NCI-H526 treated with DMSO at 0.1 percent for 48 hours (cell line): ENCODE measurements at regions not wholly inside any gene's neighbourhood (a gene's known extent, or its start where the extent isn't known, plus 50 kb on each side); places are given as distances from the start of the nearest gene placed in this dataset.

Experiments used
- DNase-seq: peaks from one replicate; lab custom pipeline; 2025; lab: John Stamatoyannopoulos, UW

GRCh38 chr1:87437663-87438295 is 109.1 kb downstream of the LMO4 start:
- DNase-seq = no peak

DNA sequence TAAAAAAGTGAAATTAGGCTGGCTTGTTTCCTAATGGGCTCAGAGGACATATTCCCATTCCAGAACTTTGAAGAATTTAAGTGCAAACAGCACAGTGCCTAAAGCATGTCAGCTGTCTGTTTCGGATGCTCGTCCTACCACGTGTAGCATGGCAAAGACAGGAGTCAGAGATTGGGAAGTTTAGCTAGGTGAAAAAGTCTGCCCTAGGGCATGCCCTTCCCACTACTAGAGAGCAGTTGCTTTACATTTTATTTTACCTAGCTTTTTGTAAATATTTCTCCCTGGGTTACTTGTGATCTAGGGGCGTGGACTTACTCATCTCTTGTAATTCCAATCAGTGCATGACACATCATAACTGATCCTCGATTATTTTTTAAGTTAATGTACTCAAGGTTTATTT is 111.1 kb downstream of the LMO4 start:
- DNase-seq = no peak

GRCh38 chr1:87449348-87449963 is 120.8 kb downstream of the LMO4 start:
- DNase-seq = no peak

DNA sequence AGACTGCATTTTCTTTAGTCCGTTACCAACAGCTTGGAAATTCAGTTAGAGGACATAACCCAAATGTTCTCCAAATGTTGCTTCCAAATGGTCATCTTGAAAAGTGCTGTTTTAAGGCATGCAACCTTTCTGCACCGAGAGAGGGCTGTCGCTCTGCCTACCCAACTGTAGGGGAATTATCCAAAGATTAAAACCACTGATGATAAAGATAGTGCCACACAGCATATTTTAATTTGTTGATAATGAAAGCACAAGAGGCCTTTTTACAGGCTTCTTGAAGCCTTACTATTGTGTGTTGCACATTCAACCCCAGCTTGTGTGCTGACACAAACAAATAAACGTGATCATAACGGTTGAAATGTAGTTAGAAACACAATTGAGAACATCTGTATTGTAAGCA is 121.5 kb downstream of the LMO4 start:
- no peak for DNase-seq

DNA sequence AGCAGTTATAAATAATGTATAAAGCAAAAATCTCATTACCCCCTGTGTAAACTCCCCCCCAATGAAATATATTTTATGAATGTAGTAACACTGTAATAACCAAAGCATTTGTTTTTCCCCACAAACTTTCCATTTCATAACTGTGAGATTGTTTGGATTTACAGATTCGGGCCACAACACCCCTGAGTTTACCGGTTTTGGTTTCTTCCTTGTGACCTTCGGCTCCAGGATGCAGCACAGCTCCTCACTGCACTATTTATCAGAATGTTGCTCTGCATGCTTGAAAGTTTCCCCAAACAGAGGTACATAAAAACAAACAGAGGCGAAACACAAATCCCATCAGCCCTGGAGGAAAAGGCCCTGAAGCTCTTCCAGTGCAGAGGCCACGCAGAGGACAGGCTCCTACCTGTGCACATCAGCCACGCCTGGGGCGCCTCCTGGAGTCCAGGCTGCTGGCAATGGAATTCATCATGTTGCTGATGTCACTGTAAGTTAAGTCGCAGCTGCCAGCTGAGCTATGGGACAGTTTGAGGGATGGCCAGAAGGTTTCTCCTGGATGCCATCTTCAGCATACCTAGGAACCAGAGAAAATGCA is 122.0 kb downstream of the LMO4 start:
- no peak for DNase-seq

- no peak for DNase-seq
These were observed 122.7 kb downstream of the LMO4 start for GRCh38 chr1:87451229-87451920.

DNA sequence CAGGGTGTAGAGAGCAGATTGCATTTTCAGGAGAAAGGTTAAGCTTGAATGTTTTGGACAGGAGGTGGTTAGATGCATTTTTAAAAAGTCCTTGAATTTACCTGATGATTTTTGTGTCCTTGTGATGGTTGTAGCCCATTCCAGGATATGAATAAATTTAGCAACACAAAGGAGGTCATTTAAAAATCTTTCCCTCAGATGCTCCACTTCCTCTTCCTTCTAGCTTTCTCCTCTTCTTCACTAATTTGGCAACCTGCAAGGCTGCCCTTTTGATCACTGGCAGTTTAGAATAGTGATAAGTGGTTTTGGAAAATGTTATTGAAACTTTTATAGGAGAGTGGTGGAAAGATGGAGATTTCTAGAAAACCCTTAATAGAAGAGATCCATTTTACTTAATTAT is 124.0 kb downstream of the LMO4 start:
- DNase-seq = no peak

GRCh38 chr1:87457408-87457807 is 128.7 kb downstream of the LMO4 start:
- no peak for DNase-seq

GRCh38 chr1:87462894-87463293 is 134.2 kb downstream of the LMO4 start:
- DNase-seq = no peak

DNA sequence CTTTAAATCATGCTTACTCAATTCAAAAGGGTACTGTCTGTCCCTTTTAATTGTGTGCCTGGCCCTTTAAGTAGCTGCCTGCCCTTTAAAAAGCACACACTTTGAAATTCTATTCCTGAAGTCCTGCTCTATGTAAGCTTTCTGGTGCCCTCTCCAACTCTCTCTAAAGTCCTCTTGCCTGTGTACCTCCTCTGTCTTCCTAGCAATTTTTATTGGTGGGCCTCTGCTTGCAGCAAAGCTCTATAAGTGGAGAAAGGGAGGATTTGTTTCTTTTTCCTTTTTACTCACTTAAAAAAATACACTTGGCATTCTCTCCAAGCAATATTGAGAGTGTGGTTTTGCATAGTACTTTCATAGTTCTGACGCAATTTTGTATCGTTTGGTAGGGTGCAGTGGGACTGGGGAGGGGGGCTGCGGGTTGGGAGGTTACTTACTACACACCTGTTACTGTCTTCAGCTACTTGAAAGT is 135.4 kb downstream of the LMO4 start:
- DNase-seq = no peak

DNA sequence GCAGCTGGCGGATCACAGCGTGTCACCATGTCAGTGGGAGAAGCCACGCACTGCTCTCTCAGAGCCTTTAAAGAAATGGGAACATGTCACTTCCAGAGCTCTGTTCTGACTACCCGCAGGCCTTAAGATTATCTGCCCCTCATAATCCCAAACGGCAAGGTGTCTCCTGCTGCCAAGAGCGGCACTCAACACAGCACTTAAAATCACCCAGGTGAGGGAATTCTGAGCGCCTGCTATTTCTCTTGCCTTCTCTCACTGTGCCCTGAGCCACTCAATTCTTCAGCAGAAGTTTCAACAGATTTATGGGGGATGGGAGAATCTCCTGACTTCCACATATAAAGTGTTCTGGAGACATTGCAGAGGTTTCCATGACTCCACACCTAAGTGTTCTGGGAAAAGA is 137.9 kb downstream of the LMO4 start:
- DNase-seq = no peak

- DNase-seq = no peak
These were observed 144.0 kb downstream of the LMO4 start for GRCh38 chr1:87472716-87473115.

- DNase-seq = no peak
These were observed 144.6 kb downstream of the LMO4 start for GRCh38 chr1:87473203-87473661.

- DNase-seq = no peak
These were observed 145.4 kb downstream of the LMO4 start for GRCh38 chr1:87474098-87474497.

- no peak for DNase-seq
These were observed 149.6 kb downstream of the LMO4 start for GRCh38 chr1:87478231-87478630.

DNA sequence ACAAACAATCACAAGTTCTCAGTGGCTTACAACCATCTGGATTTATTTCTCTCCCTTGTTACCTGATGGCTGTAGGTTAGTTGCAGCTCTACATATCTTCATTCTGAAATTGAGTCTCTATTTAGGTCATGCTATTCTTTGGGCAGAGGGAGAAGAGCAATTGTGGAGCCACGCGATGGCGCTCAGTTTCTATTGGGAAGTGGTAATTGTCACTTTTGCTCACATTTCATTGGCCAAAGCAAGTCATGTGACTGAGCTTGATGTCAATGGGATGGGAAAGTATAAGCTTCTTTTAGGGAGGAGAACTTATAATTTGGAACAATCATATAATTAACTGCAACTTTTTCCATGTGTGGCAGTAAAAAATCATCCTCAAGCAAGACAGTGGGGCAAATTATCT is 166.5 kb downstream of the LMO4 start:
- no peak for DNase-seq

DNA sequence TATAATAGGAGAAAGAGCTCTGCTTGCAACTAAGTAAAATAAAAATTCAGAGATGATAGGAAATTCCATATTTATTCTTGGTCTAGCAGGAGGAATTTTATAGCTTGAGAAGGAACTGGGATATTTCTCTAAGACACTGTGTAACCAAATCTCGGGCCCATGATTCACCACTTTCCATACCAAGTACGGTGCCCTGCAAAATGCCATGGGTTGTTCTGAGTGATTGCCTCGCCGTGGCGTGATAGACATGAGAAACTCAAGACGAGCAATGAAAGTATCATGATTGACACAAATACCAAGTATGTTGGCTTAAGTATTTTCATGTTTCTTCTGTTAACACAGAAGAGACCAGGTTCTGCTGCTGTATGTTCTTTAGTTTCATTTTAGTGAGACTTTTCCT is 167.2 kb downstream of the LMO4 start:
- DNase-seq = no peak

GRCh38 chr1:87497380-87498203 is 168.9 kb downstream of the LMO4 start:
- no peak for DNase-seq

GRCh38 chr1:87501738-87502137 is 173.1 kb downstream of the LMO4 start:
- no peak for DNase-seq

GRCh38 chr1:87505391-87505983 is 176.8 kb downstream of the LMO4 start:
- DNase-seq = no peak

GRCh38 chr1:87506147-87506546 is 177.5 kb downstream of the LMO4 start:
- no peak for DNase-seq
